Transverse colon (tissue), 4 donors: ENCODE measurements at regions not wholly inside any gene's neighbourhood (a gene's known extent, or its start where the extent isn't known, plus 50 kb on each side); places are given as distances from the start of the nearest gene placed in this dataset.

ENCODE experiments used
- POLR2A ChIP-seq: fragments of 450-650 bp; IDR thresholded peaks from one replicate; pipeline ENCODE4 v1.6.1; 2016; ENCODE audit warnings: antibody characterized with exemption, mild to moderate bottlenecking, moderate library complexity
- POLR2AphosphoS5 ChIP-seq, 3 donors: sonication (generic); formaldehyde crosslinking; IDR thresholded peaks; one replicate each; pipeline ENCODE4 v1.6.1; 2016; ENCODE audit warnings: antibody characterized with exemption in 3 of 3
- TF ChIP-seq, protein P1 (sequence below), 5 experiments: fragments of 200-600 bp in 3 of 5; fragments of 450-650 bp in 2 of 5; sonication (generic) in 3 of 5; IDR thresholded peaks; 1 replicate in 2 of 5; 2 replicates in 3 of 5; pipeline ENCODE4 v1.5.1; 2016 to 2017; ENCODE audit warnings: antibody characterized with exemption in 5 of 5, inconsistent platforms in 3 of 5, mild to moderate bottlenecking in 2 of 5, moderate library complexity in 1 of 5

DNA sequence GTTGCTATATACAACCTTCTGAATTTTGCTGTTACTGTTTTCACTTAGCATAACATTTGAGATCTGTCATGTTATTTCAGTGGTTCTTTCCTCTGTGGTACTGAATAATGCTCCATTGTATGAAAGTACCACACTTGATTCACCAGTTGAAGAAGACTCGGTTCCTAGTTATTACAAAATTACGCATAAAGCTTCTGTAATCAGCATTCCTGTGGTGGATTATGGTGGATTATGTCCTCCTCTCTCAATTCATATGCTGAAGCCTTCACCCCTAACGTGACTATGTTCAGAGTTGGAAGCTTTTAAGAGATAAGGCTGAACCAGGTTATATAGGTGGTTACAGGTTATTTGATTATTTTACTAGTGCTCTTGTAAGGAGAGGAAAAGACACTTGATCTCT is 2143.5 kb upstream of the AGA start:
- TF ChIP-seq, protein P1, sequence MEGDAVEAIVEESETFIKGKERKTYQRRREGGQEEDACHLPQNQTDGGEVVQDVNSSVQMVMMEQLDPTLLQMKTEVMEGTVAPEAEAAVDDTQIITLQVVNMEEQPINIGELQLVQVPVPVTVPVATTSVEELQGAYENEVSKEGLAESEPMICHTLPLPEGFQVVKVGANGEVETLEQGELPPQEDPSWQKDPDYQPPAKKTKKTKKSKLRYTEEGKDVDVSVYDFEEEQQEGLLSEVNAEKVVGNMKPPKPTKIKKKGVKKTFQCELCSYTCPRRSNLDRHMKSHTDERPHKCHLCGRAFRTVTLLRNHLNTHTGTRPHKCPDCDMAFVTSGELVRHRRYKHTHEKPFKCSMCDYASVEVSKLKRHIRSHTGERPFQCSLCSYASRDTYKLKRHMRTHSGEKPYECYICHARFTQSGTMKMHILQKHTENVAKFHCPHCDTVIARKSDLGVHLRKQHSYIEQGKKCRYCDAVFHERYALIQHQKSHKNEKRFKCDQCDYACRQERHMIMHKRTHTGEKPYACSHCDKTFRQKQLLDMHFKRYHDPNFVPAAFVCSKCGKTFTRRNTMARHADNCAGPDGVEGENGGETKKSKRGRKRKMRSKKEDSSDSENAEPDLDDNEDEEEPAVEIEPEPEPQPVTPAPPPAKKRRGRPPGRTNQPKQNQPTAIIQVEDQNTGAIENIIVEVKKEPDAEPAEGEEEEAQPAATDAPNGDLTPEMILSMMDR (IDR thresholded peaks at IDR 0.05), result no peak
- TF ChIP-seq POLR2A, result no peak
- no peak for TF ChIP-seq POLR2AphosphoS5 (IDR thresholded peaks at IDR 0.05)
